ENCODE measurements at regions not wholly inside any gene's neighbourhood (a gene's known extent, or its start where the extent isn't known, plus 50 kb on each side); places are given as distances from the start of the nearest gene placed in this dataset.

GRCh38 chr3:70722018-70722417 is 409.6 kb upstream of the MDFIC2 start:
- Mint-ChIP-seq H3K4me1 (ENCODE audit: unreplicated experiment) (peaks cover 7% of the 10 kb centered on the region), H3K27ac (no peak overlapping the region)
- DNase-seq (ENCODE audit: extremely low spot score, unreplicated experiment) = no peak

GRCh38 chr3:70716832-70717231 is 404.4 kb upstream of the MDFIC2 start:
- TF ChIP-seq CTCF (conservative IDR thresholded peaks at IDR 0.05) = peak; percentile 36
- H3K4me1 Mint-ChIP-seq (ENCODE audit: unreplicated experiment) = no peaks in the 10 kb centered on the region
- H3K9me3 Mint-ChIP-seq = peaks cover 7% of the 10 kb centered on the region
- DNase-seq (ENCODE audit: extremely low spot score, unreplicated experiment) = no peak
- no peaks in the 10 kb centered on the region for H3K27me3 Mint-ChIP-seq
- no peak overlapping the region for H3K4me3 Mint-ChIP-seq
- no peak overlapping the region for H3K27ac Mint-ChIP-seq
- no peaks in the 10 kb centered on the region for H3K36me3 Mint-ChIP-seq

More at GRCh38 chr3:70722018-70722417, 409.6 kb upstream of the MDFIC2 start:
- H3K9me3 Mint-ChIP-seq = peaks cover 6% of the 10 kb centered on the region
- no peak overlapping the region for H3K4me3 Mint-ChIP-seq
- TF ChIP-seq CTCF (conservative IDR thresholded peaks at IDR 0.05) = no peak
- H3K36me3 Mint-ChIP-seq = no peaks in the 10 kb centered on the region
- H3K27me3 Mint-ChIP-seq = no peaks in the 10 kb centered on the region

- Mint-ChIP-seq H3K9me3 (peaks cover 7% of the 10 kb centered on the region), H3K27ac (no peak overlapping the region), H3K4me3 (no peak overlapping the region), H3K4me1 (ENCODE audit: unreplicated experiment) (no peaks in the 10 kb centered on the region), H3K27me3 (no peaks in the 10 kb centered on the region), H3K36me3 (no peaks in the 10 kb centered on the region)
- no peak for TF ChIP-seq CTCF (conservative IDR thresholded peaks at IDR 0.05)
- DNase-seq (ENCODE audit: extremely low spot score, unreplicated experiment) = no peak
Observed at GRCh38 chr3:70712449-70713082, 400.1 kb upstream of the MDFIC2 start.

- Mint-ChIP-seq H3K4me3 (peak overlapping the region; percentile 3), H3K36me3 (no peaks in the 10 kb centered on the region), H3K27me3 (peaks cover 4% of the 10 kb centered on the region), H3K4me1 (ENCODE audit: unreplicated experiment) (no peaks in the 10 kb centered on the region), H3K27ac (peak overlapping the region; percentile 7), H3K9me3 (peaks cover 7% of the 10 kb centered on the region)
- DNase-seq (ENCODE audit: extremely low spot score, unreplicated experiment) = no peak
- TF ChIP-seq CTCF (conservative IDR thresholded peaks at IDR 0.05) = no peak
Observed at GRCh38 chr3:70703305-70704102, 391.1 kb upstream of the MDFIC2 start.

GRCh38 chr3:70702132-70702531 is 389.7 kb upstream of the MDFIC2 start:
- no peak for TF ChIP-seq CTCF (conservative IDR thresholded peaks at IDR 0.05)
- Mint-ChIP-seq H3K4me1 (ENCODE audit: unreplicated experiment) (no peaks in the 10 kb centered on the region), H3K27me3 (peaks cover 4% of the 10 kb centered on the region), H3K4me3 (no peak overlapping the region), H3K9me3 (peaks cover 7% of the 10 kb centered on the region), H3K36me3 (no peaks in the 10 kb centered on the region), H3K27ac (no peak overlapping the region)
- no peak for DNase-seq (ENCODE audit: extremely low spot score, unreplicated experiment)
